ENCODE measurements at regions not wholly inside any gene's neighbourhood (a gene's known extent, or its start where the extent isn't known, plus 50 kb on each side); places are given as distances from the start of the nearest gene placed in this dataset.

DNA sequence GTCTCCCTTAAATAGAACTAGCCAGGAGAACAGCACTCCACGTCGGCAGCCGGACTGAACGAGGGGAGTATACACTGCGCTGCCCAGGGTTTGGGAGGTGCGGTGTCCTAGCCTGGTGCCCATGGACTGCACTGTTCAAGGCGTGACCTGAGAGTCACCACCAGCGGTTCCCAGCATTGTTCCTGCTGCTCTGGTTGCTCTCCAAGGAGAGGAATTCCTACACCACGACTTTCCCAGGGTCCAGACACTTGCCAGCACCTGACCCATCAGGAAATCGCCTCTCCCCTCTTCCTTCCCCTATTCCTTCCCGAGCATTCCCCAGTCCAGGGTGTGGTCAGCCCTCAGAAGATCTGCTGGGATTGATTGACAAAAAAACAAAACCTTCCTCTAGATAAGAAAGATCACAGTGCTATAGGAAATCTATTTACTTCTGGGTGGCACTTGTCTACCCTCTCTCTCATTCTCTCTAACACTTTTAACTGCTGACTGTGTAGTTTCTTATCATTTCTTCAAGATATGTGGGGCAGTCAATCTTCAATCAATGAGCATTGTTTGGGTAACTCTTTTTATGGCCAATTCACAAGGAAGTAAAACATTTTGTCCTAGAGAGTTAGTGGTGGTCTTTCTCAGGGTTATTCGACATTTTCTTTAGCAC lies 297.8 kb upstream of the ACTBL2 start:
- no peak for TF ChIP-seq ZFX (IDR thresholded peaks at IDR 0.05; ENCODE audit: borderline replicate concordance)
- TF ChIP-seq, protein P1, sequence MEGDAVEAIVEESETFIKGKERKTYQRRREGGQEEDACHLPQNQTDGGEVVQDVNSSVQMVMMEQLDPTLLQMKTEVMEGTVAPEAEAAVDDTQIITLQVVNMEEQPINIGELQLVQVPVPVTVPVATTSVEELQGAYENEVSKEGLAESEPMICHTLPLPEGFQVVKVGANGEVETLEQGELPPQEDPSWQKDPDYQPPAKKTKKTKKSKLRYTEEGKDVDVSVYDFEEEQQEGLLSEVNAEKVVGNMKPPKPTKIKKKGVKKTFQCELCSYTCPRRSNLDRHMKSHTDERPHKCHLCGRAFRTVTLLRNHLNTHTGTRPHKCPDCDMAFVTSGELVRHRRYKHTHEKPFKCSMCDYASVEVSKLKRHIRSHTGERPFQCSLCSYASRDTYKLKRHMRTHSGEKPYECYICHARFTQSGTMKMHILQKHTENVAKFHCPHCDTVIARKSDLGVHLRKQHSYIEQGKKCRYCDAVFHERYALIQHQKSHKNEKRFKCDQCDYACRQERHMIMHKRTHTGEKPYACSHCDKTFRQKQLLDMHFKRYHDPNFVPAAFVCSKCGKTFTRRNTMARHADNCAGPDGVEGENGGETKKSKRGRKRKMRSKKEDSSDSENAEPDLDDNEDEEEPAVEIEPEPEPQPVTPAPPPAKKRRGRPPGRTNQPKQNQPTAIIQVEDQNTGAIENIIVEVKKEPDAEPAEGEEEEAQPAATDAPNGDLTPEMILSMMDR (IDR thresholded peaks at IDR 0.05): no peak
- H3K27ac ChIP-seq: no peak overlapping the region

DNA sequence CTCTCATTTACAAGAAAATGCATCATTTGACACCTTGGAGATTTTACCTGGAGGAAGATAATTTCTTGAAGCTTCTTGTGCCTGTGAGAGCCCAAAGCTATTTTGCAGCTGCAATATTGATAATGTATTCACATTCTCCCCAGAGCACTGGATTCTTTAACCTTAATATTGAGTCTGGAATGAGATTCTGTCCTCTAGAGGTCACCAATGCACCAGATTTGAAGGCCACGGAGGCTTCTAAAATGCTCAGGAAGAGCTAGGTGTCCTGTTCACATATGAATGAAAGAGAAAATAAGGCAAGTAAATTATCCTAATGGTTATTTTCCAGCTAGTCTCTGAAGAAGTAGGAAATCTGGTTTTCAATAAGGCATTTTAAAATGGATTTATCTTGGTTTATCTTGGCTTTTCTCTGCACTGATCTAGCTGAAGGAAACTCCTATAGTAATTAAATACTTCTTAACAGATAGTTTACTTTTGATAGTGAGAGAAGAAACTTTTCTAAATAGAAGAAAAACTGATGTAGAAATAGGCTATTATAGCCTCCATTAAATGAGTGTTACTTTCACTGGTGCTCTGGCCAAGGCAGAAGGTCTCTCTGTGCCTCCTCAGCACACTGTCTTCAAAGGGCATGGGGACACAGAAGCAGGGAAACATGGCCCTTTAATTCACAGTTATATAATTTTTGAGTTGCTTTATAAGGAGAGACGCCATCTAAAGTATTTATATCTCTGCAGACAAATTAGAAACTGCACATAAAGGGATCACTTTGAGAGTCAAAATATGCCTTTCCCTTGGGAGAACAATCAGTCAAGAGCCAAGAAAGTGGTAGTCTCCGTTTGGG lies 297.0 kb upstream of the ACTBL2 start:
- TF ChIP-seq, protein P1 (IDR thresholded peaks at IDR 0.05): peak; percentile 76
- TF ChIP-seq ZFX (IDR thresholded peaks at IDR 0.05; ENCODE audit: borderline replicate concordance): no peak
- no peak overlapping the region for H3K27ac ChIP-seq

DNA sequence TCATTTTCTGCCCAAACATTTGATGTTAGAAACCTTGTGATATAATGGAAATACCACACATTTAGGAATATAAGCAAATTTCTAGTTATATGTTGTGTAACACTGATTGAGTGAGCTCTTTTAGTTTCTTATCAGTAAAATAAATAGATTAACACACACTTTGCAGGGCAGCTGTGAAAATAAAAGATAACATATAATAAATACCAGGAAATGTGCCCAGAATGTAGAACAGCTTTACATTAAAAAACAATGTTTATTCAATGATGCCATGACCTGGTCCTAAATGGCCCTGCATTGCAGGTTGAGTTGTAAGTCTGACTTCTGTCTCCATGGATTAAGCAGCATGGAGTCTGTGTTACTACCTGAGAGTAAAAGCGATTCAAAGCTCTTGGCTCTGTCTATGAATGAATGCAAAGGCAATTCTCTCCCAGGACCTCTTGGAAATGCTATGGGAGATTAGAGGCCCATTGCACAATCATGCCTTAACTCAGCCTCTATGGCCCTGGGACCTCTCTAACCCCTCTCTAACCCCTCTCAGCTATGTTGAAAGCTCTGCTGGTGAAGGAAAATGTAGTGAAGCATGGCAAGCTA lies 296.0 kb upstream of the ACTBL2 start:
- TF ChIP-seq ZFX (IDR thresholded peaks at IDR 0.05; ENCODE audit: borderline replicate concordance): no peak
- TF ChIP-seq, protein P1 (IDR thresholded peaks at IDR 0.05): no peak
- H3K27ac ChIP-seq: no peak overlapping the region

DNA sequence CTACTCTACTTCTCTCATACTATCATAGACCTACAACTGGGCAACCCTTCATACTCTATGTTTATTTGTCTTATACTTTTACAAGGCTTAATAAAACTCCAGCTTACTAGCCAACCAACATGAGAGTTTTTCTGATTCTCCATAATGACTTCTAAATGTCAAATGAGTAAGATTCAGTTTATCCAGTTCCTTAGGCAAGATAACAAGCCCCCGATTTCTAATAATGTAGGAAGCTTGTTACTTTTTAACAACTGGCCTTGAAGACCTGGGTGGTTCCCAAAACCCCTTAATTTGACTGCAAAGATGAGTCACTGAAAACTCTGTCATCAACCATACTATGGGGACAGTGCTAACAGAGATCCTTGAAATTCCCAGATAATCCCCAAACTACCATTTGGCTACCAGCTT lies 294.6 kb upstream of the ACTBL2 start:
- TF ChIP-seq, protein P1 (IDR thresholded peaks at IDR 0.05): no peak
- TF ChIP-seq ZFX (IDR thresholded peaks at IDR 0.05; ENCODE audit: borderline replicate concordance): no peak
- H3K27ac ChIP-seq: no peak overlapping the region

DNA sequence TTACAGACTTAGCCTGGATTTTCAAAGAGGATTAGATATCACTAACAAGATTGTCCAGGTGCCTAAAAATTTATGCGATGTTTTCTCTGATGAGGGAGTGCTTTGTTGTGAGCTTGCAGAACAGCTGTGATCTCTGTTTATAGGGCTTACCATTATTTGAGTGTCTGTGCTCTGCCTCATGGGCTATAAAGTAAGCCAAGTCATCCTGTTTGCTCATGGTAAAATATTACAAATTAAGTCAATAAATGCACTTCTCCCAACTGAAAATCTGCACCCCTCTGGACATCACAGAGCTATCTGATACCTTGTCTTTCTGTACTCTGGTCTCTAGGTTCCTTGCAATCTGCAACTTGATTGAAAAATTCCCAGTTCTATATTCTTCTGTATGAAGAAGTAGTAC lies 293.4 kb upstream of the ACTBL2 start:
- no peak for TF ChIP-seq ZFX (IDR thresholded peaks at IDR 0.05; ENCODE audit: borderline replicate concordance)
- TF ChIP-seq, protein P1 (IDR thresholded peaks at IDR 0.05): no peak
- H3K27ac ChIP-seq: no peak overlapping the region

- no peak for TF ChIP-seq ZFX (IDR thresholded peaks at IDR 0.05; ENCODE audit: borderline replicate concordance)
- TF ChIP-seq, protein P1 (IDR thresholded peaks at IDR 0.05): no peak
- no peak overlapping the region for H3K27ac ChIP-seq
Measured at GRCh38 chr5:57774439-57774838, 291.8 kb upstream of the ACTBL2 start.

GRCh38 chr5:57772512-57772911 lies 289.9 kb upstream of the ACTBL2 start:
- TF ChIP-seq, protein P1 (IDR thresholded peaks at IDR 0.05): no peak
- no peak for TF ChIP-seq ZFX (IDR thresholded peaks at IDR 0.05; ENCODE audit: borderline replicate concordance)
- H3K27ac ChIP-seq: no peak overlapping the region

Measured in 22Rv1 (cell line).